Type B pancreatic cell (in vitro differentiated cells): ENCODE measurements at regions not wholly inside any gene's neighbourhood (a gene's known extent, or its start where the extent isn't known, plus 50 kb on each side); places are given as distances from the start of the nearest gene placed in this dataset.

Source experiments
- DNase-seq: peaks from one replicate; pipeline ENCODE4 v3.0.0; 2021; ENCODE audit warnings: mixed read lengths; ENCODE audit not compliant: unreplicated experiment; ENCODE audit errors: extremely low spot score
- H3K27ac Mint-ChIP-seq: 2 replicates; pipeline ENCODE4 v1.8.0; 2021; ENCODE audit warnings: mild to moderate bottlenecking, mixed read lengths
- H3K27me3 Mint-ChIP-seq: 2 replicates; pipeline ENCODE4 v1.8.0; 2021; ENCODE audit warnings: mixed read lengths
- H3K36me3 Mint-ChIP-seq: 2 replicates; pipeline ENCODE4 v1.8.0; 2021; ENCODE audit warnings: mixed read lengths
- H3K4me1 Mint-ChIP-seq: one replicate; pipeline ENCODE4 v1.8.0; 2021; ENCODE audit warnings: mixed read lengths; ENCODE audit not compliant: unreplicated experiment
- H3K4me3 Mint-ChIP-seq: 2 replicates; pipeline ENCODE4 v1.8.0; 2021; ENCODE audit warnings: mild to moderate bottlenecking, mixed read lengths
- H3K9me3 Mint-ChIP-seq: 2 replicates; pipeline ENCODE4 v1.8.0; 2021; ENCODE audit warnings: mixed read lengths
- TF ChIP-seq, protein P1 (sequence below): fragments of 200-600 bp; sonication (generic); conservative IDR thresholded peaks from 2 replicates; pipeline ENCODE4 v1.5.0; 2021; ENCODE audit warnings: antibody characterized with exemption, mild to moderate bottlenecking

DNA sequence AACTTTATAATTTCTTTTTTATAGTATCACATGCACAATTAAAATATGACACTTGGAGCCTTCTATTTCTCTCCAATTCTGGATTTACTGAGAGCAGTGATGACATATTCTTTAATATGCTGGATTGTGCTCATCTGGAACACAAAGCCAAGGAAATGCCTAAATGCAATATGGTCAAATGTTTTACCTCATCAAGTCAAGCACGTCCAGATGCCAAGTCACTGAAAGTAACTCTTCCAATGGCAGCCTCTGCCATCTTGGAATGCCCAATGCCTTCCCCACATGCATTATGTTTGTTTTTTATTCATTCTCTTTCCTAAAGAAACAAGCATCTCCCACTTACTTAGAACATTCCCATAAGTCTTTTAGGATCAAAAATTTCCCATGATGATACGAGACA lies 189.8 kb downstream of the TMX3 start:
- DNase-seq = no peak
- Mint-ChIP-seq H3K4me3 (no peak overlapping the region), H3K27me3 (no peaks in the 10 kb centered on the region), H3K27ac (no peak overlapping the region), H3K9me3 (no peaks in the 10 kb centered on the region), H3K36me3 (no peaks in the 10 kb centered on the region), H3K4me1 (no peaks in the 10 kb centered on the region)
- TF ChIP-seq, protein P1, sequence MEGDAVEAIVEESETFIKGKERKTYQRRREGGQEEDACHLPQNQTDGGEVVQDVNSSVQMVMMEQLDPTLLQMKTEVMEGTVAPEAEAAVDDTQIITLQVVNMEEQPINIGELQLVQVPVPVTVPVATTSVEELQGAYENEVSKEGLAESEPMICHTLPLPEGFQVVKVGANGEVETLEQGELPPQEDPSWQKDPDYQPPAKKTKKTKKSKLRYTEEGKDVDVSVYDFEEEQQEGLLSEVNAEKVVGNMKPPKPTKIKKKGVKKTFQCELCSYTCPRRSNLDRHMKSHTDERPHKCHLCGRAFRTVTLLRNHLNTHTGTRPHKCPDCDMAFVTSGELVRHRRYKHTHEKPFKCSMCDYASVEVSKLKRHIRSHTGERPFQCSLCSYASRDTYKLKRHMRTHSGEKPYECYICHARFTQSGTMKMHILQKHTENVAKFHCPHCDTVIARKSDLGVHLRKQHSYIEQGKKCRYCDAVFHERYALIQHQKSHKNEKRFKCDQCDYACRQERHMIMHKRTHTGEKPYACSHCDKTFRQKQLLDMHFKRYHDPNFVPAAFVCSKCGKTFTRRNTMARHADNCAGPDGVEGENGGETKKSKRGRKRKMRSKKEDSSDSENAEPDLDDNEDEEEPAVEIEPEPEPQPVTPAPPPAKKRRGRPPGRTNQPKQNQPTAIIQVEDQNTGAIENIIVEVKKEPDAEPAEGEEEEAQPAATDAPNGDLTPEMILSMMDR = no peak

DNA sequence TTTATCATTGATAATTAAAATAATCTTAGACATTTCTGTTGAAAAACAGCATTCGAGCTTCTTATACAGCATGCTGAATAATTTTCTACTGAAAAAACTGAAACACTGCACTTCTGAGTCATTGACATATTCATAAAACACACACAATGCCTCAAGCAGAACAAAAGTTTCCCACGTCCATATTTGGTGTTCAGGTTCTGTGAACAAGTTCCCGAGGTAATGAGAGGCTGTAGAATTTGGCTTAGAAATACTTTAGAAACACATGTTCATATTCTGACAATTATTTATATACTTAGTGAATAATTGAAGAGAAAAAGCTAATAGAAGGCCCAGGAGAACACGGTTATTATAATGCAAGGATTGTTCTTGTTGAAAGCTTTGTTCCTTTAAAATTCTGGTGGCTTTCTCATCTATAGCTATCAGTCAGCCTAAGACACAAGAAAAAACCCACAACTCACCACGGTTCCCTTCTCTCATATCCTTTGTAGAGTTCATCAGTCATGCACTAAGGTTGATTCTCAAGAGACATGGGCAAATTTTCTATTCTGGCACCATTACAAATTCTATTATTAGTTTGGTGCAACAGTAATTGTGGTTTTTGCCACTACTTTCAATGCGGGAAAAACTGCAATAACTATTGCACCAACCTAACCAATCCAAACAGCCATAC lies 194.4 kb downstream of the TMX3 start:
- TF ChIP-seq, protein P1 = no peak
- no peaks in the 10 kb centered on the region for H3K27me3 Mint-ChIP-seq
- no peak overlapping the region for H3K27ac Mint-ChIP-seq
- no peak overlapping the region for H3K4me3 Mint-ChIP-seq
- no peak for DNase-seq
- no peaks in the 10 kb centered on the region for H3K36me3 Mint-ChIP-seq
- no peaks in the 10 kb centered on the region for H3K9me3 Mint-ChIP-seq
- H3K4me1 Mint-ChIP-seq = no peaks in the 10 kb centered on the region

DNA sequence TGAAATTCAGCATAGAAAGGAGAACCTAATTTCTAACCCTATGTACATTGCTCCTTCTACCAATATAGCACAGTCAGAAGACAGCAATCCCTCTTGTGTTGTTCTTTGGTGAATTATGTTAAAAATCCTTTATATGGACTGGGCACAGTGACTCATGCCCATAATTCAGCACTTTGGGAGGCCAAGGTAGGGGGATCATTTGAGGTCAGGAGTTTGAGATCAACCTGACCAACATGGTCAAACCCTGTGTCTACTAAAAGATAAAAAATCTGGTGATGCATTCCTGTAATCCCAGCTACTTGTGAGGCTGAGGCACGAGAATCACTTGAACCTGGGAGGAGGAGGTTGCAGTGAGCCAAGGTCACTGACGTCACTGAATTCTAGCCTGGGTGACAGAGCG lies 195.6 kb downstream of the TMX3 start:
- no peak for DNase-seq
- Mint-ChIP-seq H3K4me1 (no peaks in the 10 kb centered on the region), H3K4me3 (no peak overlapping the region), H3K36me3 (no peaks in the 10 kb centered on the region), H3K27ac (no peak overlapping the region), H3K9me3 (no peaks in the 10 kb centered on the region), H3K27me3 (no peaks in the 10 kb centered on the region)
- TF ChIP-seq, protein P1 = no peak

DNA sequence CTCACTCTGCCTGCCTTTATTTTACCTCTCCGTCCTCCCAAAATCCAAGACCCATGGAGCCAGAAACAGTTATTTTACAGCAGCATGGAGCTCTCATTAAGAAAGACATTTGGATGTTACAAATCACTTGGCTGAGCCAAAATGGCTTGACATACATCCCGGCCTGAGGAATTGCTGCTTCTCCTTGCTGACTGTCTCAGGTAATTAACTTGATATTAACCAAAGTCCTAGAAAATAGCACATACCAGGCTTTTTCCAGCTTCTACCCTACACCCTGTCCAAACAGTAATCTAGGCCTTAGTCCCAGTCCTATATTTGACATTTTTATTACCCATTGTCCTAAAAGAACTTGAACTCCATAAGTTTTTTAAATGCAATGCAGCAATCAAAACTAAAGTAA lies 205.0 kb downstream of the TMX3 start:
- Mint-ChIP-seq H3K27me3 (no peaks in the 10 kb centered on the region), H3K27ac (no peak overlapping the region), H3K4me1 (no peaks in the 10 kb centered on the region), H3K4me3 (no peak overlapping the region), H3K9me3 (no peaks in the 10 kb centered on the region), H3K36me3 (no peaks in the 10 kb centered on the region)
- DNase-seq = no peak
- TF ChIP-seq, protein P1 = no peak

DNA sequence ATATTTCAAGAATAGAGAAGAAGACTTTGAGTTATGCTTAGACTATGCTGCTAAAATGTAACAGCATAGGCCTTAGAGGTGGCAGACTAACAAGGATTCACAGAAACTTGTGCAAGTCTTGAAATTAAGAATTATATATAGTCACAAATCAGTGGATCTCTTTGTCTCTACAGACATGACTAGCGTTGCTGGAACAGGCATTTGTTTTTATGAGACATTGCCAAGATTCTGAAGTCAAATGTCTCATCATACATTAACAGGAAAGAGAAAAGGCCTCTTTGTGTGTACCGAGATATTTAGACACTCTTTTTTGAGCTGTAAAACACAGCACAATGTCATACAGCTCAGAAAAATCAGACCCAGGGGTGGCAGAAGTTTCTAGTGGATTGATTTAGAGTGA lies 207.1 kb downstream of the TMX3 start:
- H3K9me3 Mint-ChIP-seq = no peaks in the 10 kb centered on the region
- H3K27ac Mint-ChIP-seq = no peak overlapping the region
- no peak overlapping the region for H3K4me3 Mint-ChIP-seq
- no peaks in the 10 kb centered on the region for H3K27me3 Mint-ChIP-seq
- no peaks in the 10 kb centered on the region for H3K4me1 Mint-ChIP-seq
- no peaks in the 10 kb centered on the region for H3K36me3 Mint-ChIP-seq
- TF ChIP-seq, protein P1 = no peak
- DNase-seq = no peak

DNA sequence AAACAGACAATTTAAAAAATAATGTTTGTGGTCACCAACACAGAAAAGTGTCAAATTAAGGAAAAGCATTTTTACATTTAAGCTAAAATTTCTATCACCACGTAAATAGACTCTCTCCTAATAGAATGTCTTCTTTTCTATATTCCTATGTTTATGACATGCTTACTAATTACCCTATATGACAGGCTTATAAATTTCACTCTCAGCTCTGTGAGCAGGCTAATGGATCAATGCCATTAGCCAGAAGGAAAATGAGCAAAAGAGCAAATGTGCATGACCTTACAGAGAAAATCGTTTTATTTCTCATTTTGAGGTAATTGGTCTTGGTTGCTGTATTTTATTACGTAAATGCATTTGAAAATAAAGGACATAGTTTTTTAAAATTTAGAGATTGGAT lies 209.7 kb downstream of the TMX3 start:
- Mint-ChIP-seq H3K36me3 (no peaks in the 10 kb centered on the region), H3K27ac (no peak overlapping the region), H3K27me3 (no peaks in the 10 kb centered on the region), H3K4me1 (no peaks in the 10 kb centered on the region), H3K9me3 (no peaks in the 10 kb centered on the region), H3K4me3 (no peak overlapping the region)
- DNase-seq = no peak
- TF ChIP-seq, protein P1 = no peak
